Activated gamma-delta T cell treated with Interleukin-2 at 50 U/mL for 16 hours (primary cell): ENCODE measurements at regions not wholly inside any gene's neighbourhood (a gene's known extent, or its start where the extent isn't known, plus 50 kb on each side); places are given as distances from the start of the nearest gene placed in this dataset.
"Not testable (repeated sequence)": the region's sequence is repeated elsewhere in the genome, so short reads cannot be mapped to it uniquely, and the experiment has no call there.

Experiments used
- DNase-seq: peaks from one replicate; pipeline ENCODE4 v3.0.0-alpha.2; 2020

GRCh38 chr10:86579883-86580520 lies 58.4 kb upstream of the WAPL start:
- DNase-seq, result no peak

GRCh38 chr10:86580521-86580891 lies 58.9 kb upstream of the WAPL start:
- DNase-seq, result no peak

- no peak for DNase-seq
Measured at GRCh38 chr10:86583983-86584382, 62.4 kb upstream of the WAPL start.

- DNase-seq, result peak; percentile 69
Measured at GRCh38 chr10:86585037-86585929, 63.7 kb upstream of the WAPL start.

- DNase-seq, result no peak
Measured at GRCh38 chr10:86586516-86586915, 64.9 kb upstream of the WAPL start.

GRCh38 chr10:86588781-86589180 lies 65.6 kb upstream of the OPN4 start:
- not testable (repeated sequence) for DNase-seq

GRCh38 chr10:86591436-86591835 lies 62.9 kb upstream of the OPN4 start:
- no peak for DNase-seq

- no peak for DNase-seq
Measured at GRCh38 chr10:86592413-86592812, 61.9 kb upstream of the OPN4 start.

GRCh38 chr10:86594535-86594934 lies 59.8 kb upstream of the OPN4 start:
- DNase-seq, result no peak

- no peak for DNase-seq
Measured at GRCh38 chr10:86595496-86595895, 58.9 kb upstream of the OPN4 start.

- no peak for DNase-seq
Measured at GRCh38 chr10:86596266-86596665, 58.1 kb upstream of the OPN4 start.

- no peak for DNase-seq
Measured at GRCh38 chr10:86597306-86597705, 57.0 kb upstream of the OPN4 start.

GRCh38 chr10:86598151-86598550 lies 56.2 kb upstream of the OPN4 start:
- no peak for DNase-seq

GRCh38 chr10:86599041-86599440 lies 55.3 kb upstream of the OPN4 start:
- DNase-seq, result no peak

- DNase-seq, result no peak
Measured at GRCh38 chr10:86599729-86600128, 54.6 kb upstream of the OPN4 start.

- no peak for DNase-seq
Measured at GRCh38 chr10:86600296-86600695, 54.1 kb upstream of the OPN4 start.

- no peak for DNase-seq
Measured at GRCh38 chr10:86601956-86602602, 52.3 kb upstream of the OPN4 start.

GRCh38 chr10:86603256-86603655 lies 51.1 kb upstream of the OPN4 start:
- DNase-seq, result no peak
